Stimulated activated CD8-positive, alpha-beta memory T cell treated with anti-CD3 and anti-CD28 coated beads, Interleukin-2, amount 100 ng/mL, for 48 hours (primary cell): ENCODE measurements at regions not wholly inside any gene's neighbourhood (a gene's known extent, or its start where the extent isn't known, plus 50 kb on each side); places are given as distances from the start of the nearest gene placed in this dataset.

Source experiments
- DNase-seq, 2 donors: peaks; one replicate each; pipeline ENCODE4 v3.0.0-alpha.2; 2020; ENCODE audit warnings: low read depth in 2 of 2

DNA sequence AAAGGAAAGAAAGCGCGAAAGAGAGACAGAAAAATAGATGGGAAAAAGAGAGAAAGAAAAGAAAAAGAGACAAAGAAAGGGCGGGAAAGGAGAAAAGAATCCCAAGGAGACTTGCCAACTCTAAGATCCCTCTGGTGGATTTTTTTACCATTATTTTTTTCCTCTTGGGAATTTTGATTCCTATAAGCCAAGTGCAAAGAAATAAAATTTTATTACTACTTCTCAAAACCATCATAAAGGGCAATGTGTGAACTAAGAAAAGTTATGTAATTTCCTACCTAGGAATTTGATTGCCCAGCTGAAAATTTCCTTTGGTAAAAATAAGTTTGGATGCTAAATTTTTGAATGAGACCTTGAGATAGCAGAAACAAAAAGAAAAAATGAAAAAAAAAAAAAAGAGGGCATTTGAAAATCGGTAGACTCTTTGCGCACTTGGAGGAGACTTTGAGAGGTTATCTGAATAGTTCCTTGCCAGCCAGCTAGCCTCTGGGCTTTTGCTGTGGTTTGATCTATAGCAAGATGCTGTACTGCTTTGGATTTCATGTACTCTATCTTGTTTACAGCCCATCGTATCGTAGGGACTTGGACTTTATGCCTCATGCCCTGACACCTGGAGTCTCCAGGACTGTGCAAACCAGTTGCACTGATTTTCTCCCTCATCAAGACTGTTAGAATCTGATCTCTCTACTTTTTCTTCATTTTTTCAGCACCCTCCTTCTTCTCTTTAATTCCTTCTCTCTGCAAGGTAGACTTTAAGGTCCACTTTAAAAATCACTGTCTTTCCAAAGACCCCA, 535.4 kb upstream of the MKI67 start:
- DNase-seq: no peak

DNA sequence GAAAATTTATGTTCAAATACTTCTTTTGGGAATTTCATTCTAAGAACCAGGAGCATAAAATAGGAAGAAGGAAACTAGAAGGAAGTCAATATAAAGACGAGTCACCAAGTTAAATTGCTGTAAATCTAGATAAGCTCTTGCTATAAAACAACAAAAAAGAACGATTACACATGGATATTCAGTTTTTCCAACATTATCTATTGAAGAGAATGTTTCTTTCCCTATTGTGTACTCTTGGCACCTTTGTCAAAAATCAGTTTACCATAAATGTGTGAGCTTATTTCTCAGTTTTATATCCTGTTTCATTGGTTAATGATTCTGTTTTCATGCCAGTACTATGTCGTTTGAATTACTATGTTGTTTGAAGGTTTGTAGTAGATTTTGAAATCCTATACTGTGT, 536.3 kb upstream of the MKI67 start:
- no peak for DNase-seq

DNA sequence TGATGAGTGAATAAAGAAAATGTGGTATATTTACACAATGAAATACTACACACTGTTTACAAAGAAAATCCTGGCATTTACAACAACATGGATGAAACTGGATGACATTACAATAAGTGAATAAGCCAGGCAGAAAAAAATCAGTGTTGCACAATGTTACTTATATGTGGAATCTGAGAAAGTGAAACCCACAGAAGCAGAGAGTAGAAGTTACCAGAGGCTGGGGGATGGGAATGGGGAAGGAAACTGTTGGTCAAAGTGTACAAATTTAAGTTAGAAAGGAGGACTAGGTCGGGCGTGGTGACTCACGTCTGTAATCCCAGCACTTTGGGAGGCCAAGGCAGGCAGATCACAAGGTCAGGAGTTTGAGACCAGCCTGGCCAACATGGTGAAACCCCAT, 538.5 kb upstream of the MKI67 start:
- DNase-seq: no peak

DNA sequence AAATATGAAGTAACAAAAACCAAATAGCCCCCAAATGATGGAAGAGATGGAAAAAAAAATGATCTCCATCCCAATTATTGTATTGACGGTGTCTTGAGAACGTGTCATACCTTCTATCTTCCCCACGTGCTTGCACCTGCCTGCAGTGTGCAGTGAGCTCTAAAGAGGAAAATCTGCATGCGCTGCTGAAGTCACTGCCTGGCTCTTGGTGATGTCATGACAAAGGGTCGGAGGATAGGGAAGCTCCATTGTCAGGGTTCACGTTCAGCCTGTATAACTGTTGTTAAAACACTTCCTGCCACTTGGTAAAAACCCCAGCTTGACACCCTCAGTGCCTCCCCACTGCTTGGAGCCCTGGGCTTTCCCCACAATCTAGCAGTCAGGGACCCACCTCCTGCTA, 549.2 kb upstream of the MKI67 start:
- no peak for DNase-seq

DNA sequence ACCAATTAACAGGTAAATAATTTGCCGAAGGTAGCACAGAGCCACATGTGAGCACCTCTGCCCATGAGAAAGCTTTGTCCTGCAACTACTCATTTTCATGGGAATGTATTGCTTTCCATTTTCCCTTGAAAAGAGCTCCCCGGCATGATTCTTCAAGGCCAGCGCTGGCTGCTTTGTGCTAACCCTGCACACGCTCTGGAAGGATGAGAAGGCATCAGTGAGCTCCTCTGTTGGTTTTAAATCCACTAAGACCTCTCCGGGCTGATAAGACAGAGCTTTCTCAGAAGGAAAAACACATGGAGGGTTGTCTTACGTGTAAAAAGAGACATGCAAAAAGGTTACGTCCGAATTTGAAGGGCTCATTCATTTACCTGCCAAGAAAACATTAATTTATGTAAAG, 553.9 kb upstream of the MKI67 start:
- DNase-seq: no peak

DNA sequence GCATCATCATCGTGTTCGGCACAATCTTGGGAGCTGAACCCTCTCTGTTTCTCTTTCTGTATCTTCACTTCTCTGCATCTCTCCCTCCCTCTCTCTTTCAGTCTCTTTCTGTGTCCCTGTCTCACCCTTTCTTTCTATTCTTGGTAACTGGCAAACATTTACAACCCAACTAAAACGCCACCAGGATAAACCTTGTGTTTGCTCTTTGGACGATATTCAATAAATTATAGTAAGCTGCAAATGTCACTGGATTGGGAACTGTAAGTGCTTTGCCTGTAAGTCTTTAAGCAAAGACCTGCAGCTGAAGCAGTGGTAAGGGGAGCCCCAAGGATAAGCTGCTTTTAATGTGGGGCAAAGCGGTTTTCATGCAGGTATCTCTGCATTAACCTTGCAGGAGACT, 558.0 kb upstream of the MKI67 start:
- no peak for DNase-seq

DNA sequence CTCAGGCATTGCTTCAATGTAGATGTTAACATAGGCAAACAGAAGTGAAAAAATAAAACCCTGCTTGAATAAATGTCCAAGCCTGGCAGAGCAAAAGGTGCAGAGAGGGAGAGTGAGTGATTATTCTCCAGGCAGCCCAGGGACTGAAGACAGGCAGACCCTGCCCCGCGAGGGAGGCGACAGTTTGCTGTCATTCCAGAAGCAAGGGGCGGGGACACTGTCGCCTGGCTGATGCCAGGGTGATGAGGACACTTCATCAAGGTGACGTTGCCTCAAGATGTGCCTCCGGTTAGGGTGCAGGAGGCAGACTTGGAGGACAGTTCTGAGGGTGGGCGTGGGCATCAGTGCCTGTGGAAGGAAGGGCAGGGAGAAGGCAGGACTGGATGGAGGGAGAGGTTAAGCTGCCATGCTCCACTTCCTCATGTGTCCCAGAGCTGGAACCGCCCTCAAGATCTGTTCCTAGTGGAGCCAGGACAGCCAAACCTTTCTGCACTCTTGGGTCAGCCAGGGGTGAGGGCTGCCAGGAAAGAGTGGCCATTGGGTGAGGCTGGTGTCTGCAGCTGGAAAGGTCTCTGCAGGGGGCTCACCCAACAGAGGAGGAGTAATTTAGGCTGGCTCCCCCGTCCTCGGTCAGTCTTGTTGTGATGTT, 560.5 kb upstream of the MKI67 start:
- no peak for DNase-seq

DNA sequence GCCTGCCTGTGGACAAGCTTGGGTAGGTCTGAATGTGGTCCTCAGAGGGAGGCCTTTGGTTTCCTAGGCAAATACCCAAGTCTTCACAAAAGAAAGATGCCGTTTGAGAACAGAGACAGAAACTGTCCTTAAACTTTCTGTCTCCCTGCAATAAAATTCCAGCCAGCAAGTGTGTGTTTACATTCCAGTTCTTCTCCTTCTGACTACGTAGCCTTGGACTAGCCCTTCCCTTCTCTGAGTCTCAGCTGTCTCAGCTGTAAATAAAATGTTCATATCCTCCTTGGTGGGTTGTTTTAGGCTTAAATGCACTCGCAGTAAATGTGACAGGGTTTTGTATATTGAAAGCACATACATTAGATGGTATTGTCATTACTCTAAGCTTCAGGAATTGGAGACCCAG, 561.2 kb upstream of the MKI67 start:
- no peak for DNase-seq

DNA sequence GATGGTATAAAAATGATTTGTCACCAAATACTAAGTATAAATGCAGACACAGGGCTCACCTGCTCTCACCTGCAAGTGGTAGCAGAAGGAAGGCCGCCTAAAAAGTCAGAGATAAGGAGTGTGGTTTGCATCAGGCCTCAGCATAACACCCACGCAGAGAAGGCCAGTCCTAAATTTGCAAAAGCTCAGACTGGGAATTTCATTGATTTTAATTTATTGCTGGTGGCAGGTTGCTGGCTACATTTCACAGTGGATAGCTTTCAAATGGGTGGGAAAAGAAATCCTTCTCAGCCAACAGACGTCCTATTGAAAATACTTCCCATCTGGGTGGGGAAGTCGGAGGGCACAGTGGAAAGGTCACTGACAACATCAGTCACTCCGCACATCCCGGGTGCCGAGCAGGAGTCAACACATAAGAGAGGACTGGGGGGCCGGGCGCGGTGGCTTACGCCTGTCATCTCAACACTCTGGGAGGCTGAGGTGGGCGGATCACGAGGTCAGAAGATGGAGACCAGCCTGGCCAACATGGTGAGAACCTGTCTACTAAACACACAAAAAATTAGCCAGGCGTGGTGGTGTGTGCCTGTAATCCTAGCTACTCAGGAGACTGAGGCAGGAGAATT, 561.8 kb upstream of the MKI67 start:
- DNase-seq: no peak

DNA sequence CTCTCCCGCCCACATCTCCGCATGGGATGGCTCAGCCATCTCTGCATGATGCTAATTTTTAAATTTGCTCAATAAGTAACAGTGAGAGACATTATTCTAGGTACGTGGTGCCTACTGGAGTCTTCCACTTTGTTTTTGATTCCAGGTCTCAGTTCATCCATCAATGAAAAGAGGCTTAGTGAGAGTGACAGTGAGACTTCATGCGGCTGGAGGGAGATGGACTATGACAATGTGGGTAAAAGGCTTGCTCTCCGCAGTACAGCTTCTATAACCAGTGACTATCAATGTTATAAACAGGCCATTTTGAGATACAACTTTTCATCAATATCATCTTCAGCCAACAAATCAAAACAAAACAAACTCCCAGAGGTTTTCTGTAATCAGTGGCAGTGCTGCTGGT, 563.4 kb upstream of the MKI67 start:
- DNase-seq: no peak

DNA sequence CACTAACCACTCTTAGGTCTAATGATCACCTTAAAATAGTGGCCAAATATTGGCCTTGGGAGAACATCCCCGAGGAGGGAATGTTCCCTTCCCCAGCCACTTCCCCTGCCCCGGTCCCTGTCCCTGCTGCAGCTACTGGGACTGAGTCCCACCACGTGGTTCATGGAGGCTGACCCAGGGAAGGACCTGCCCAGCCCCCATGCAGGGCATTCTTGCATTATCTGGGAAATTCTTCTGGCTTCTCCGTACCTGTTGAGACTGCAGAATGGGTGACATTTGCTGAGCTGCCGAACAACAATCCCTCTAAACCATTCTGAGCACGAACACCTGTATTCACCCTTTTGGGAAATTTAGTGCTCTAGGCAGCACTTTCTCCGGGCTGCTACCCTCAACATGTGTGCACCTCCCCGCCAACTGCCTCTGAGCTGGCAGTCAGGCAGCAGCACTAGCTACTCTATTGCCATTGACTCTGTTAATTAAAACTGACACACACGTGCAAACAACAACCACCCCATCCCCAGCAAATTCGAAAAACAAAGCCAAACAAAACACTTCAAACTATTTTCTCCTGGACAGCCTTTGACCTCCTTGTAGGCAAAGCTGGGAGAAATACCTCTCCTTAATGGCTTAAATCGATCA, 567.4 kb upstream of the MKI67 start:
- DNase-seq: no peak

DNA sequence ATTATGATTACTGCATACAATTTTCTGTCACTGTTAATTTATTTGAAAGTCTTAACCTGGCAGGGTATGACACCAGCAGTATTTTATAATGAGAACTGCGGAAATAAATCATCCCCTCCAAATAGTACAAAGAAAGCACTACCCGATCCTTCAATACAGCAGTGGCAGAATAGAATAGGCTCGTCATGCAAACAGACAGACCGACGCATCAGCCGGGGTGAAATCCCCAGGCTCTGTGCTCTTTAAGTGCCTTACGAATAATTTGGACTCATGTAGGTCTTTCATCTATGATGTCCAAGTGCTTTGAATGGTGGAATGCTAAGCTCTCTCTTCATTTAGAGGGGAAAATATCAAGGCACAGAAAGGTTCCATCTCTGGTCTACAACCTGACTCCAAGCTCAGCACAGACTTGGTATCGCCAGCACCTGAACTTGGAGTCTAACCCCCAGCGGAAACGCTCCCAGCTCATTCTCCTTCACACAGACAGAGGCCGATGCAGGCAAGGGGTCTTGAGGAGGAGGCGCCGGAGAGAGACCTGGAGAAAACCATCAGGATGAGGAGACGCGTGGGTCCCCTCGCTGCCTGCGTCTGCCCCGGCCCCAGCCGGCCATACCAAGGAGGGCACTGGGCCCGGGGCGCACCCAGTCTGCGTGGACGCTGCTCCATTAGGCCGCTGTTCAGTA, 568.1 kb upstream of the MKI67 start:
- no peak for DNase-seq

DNA sequence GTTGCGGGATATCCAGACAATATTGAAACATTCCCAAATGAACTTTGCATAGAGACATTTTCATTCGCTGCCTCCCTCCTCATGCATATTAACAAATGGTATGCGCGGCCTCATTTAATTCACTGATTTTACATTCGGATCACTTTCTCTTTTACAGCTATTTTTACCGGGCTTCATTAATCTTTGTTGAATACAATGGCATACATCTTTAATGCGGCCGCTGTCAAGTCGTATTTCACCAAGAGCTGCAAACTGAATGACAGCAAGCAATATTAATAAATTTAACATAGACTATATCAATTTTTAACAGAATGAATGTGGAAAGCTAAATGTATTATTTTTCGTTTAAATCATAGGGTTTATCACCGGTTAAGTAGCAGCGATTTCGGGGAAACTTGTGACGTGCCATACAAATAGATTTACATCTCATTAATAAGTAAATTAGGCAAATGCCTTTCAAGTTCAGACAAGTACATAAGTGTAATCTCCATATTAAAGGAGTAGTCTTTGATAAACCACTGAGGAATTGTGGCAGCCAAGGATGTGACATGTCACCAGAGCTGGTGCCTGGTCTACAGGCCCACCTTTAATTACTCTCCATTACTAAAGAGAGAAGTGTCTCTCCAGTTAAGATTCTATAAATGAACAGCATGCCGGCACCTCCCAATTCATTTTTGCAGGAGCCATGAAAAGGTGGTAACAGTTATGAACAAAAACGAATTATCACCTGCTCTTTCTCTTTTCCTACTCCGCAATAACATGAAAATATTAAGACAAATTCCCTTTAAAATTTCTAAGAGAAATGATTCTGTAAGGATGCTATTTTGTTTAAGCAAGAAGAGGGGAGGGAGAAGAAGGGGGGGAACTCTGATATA, 568.9 kb upstream of the MKI67 start:
- no peak for DNase-seq

DNA sequence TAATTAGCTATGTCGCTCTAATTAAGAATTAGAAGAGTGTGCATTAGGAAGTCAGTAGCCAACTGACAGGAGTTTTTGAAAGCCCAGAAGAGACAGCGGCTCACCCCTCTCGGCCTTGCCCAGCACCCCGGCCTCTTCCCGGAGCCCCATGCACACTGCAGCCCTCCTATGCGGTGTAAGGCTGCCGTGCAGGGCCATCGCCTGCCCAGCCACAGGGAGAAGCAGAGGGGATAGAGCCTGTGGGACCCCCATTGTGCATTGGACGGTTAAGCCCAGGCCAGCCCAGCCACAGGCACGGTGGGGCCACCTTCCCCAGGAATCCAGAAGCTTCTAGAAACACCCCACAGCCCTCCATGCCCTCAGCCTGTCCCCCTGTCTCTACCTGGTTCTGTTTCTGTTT, 569.7 kb upstream of the MKI67 start:
- DNase-seq: no peak

DNA sequence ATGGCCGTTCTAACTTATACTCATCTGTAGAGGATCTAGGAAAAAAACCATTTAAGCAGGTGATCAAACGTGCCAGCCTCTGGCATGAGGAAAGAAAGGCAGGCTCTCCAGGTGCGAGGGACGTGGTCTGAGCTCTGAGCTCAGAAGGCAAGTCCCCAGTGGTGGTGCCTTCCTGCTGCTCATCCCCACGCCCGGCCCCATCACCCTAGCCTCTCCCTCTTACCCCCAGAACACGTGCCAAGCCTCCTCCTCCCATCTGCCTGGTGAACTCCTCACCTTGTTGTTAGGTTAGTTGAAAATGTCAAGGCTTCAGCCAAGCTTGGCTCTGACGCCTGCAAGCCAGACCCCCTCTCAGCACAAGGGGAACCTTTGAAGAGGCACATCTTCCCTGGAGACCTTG, 571.2 kb upstream of the MKI67 start:
- DNase-seq: no peak

DNA sequence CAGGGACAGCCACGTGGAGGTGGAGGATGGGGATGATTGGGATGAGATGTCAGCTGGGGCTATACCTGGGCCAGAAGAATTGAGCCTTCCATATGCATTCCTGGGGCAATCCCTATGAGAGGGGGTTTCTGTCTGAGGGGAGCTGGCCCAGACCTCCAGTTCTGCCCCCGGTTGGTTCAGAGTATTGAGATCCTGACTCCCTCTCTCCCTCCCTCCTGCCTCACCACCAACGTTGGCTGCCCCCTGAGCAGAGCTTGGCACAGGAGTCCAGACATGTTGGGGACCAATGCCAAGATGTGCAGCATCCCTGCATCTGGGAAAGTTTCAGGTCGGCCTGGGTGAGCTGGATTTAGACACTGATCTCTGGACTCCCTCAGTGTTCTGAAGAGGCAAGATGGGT, 575.2 kb upstream of the MKI67 start:
- DNase-seq: no peak

DNA sequence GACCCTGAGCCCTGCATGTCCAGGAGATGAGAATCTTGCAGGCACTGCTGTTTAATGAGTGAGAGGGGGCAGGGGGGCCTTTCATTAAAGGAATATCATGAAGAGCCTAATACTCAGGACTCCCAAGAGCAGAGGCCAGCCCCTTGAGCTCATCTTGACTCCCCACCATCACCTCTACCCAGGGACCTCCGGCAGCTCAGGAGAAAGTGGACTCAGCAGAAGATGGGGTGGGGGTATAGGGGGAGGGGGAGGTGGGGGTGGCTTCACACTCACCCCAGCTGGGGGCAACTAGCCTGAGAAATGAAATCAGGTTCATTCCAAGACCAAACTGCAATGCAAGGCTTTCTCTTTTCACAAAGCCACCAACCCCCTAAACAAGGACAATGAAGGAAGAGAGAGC, 575.6 kb upstream of the MKI67 start:
- no peak for DNase-seq

DNA sequence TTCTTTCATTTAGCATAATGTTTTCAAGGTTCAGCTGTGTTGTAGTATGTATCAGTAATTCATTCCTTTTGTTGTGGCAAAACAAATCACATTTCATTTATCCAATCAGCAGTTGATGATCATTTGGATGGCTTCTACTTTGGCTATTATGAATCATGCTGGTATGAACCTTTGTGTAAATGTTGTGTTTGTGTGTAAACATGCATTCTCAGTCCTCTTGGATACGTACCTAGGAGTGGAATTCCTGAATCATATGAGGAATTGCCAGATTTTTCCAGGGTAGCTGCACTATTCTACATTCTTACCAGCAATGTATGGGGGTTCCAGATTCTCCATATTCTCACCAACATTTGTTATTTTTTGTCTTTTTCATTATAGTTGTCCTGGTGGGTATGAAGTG, 578.5 kb upstream of the MKI67 start:
- no peak for DNase-seq

DNA sequence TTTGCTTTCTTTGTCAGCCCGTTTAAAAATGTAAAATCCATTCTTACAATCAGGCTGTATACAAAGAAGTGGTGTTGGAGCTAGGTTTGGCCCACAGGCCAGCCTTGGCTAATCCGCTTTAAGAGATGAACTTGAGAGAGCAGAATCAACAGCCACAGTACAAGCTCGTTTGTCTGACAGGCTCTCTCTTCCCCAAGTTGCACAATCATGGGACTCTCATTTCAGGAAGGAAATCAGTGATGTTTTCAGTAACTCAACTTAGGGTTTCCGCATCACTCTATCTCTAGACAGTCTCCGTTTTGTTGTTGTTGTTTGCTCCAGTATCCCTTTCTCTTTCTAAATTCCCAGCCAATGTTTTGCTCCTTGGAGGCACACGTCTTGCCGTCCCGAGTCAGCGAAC, 582.0 kb upstream of the MKI67 start:
- DNase-seq: no peak

DNA sequence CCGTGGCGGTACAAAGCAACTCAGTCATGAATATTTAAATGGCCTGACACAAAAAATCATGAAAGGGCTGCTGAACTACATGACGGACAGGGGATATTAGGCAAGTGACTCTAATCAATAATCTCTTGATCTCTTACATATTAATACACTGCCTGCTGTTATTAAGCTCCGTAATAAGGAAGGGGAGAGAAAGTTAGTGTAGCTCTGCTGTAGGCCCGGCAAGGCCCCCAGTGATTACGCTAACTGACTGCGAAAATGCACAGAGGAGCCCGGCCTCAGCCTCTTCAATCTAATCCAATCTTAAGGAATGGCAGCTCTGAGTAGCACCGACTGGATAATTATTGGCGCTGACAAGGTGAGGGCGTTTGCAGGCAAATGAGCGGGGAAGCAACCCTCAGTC, 583.5 kb upstream of the MKI67 start:
- DNase-seq: no peak

DNA sequence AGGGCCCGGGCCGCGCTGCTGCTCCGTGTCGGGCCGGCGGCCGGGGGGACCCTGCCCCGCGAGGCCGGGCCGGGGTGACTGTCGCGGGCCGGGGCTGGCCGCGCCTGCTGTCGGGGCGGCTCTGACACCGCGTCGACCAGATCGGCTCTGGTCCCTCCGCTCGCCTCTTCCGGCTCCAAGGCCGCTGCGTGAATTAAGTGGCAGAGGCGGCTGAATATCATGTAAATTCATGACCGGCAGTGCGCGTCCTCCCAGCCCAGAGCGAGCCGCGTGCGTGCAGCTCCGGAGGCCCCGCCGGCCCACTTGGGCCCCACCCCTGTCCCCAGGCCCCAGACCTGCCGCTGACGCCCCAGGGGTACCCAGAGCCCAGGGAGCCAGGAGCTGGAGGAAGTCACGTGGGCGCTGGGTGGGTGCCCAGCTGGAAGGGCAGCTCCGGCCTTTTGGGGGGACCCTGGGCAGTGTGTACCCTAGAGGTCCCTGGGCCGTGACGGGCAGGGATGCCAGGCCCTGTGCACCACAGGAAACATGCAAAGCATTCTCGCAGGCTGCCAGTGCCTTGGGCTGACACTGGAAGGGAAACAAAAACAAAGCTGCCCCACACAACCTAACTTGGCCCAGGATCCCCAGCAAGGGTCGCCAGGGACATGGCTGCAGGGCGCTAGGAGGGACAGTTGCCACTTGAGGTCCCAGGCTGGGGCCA, 584.0 kb upstream of the MKI67 start:
- no peak for DNase-seq
